Choroid plexus epithelial cell (primary cell): ENCODE measurements at regions not wholly inside any gene's neighbourhood (a gene's known extent, or its start where the extent isn't known, plus 50 kb on each side); places are given as distances from the start of the nearest gene placed in this dataset.

Experiments used
- DNase-seq: peaks from one replicate; pipeline ENCODE4 v3.0.0-alpha.2; 2010; ENCODE audit warnings: low read depth
- H3K4me3 ChIP-seq: 2 replicates; pipeline ENCODE4 v1.5.1; 2011; ENCODE audit warnings: low read depth, mild to moderate bottlenecking, control low read depth, low read length, moderate library complexity
- TF ChIP-seq, protein P1 (sequence below): conservative IDR thresholded peaks from 2 replicates; pipeline ENCODE4 v1.5.1; 2011; ENCODE audit warnings: low read depth, mild to moderate bottlenecking, control low read depth, inconsistent platforms, low read length, moderate library complexity

DNA sequence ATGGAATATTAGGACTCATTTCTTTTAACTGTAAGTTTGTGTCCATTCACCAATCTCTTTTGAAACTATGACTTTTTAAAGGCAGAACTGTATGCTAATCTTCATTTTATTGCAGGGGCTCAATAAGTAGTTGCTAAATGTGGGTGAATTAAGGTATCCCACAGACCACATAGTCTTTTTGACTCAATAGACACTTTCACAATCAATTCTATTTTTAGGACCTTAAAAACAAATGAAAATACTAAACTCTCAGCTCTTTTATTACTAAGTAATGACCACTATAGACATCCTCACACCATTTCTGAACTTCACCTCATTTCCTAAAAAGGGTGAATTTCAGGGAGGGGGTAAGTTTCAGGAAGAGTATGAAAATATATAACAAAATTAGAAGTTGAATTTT, 106.8 kb upstream of the BEND6 start:
- no peak for DNase-seq
- TF ChIP-seq, protein P1, sequence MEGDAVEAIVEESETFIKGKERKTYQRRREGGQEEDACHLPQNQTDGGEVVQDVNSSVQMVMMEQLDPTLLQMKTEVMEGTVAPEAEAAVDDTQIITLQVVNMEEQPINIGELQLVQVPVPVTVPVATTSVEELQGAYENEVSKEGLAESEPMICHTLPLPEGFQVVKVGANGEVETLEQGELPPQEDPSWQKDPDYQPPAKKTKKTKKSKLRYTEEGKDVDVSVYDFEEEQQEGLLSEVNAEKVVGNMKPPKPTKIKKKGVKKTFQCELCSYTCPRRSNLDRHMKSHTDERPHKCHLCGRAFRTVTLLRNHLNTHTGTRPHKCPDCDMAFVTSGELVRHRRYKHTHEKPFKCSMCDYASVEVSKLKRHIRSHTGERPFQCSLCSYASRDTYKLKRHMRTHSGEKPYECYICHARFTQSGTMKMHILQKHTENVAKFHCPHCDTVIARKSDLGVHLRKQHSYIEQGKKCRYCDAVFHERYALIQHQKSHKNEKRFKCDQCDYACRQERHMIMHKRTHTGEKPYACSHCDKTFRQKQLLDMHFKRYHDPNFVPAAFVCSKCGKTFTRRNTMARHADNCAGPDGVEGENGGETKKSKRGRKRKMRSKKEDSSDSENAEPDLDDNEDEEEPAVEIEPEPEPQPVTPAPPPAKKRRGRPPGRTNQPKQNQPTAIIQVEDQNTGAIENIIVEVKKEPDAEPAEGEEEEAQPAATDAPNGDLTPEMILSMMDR, result no peak

DNA sequence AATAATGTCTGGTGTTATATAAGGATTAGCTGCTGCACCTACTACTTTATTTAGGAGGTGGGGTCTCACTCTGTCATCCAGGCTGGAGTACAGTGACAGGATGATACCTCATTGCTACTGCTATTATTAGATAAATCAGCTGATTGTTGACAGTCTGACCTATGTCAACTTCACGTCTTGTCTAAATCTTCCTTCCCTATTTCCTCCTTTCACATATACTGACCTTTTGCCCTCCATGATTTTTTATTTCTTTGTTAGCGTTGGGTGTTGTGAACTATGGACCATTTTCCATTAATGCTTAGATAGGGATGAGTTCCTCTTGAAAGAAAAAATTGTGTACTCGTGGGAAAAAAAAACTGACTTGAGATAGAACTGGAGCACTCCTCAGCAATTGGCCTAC, 109.9 kb upstream of the BEND6 start:
- no peak overlapping the region for H3K4me3 ChIP-seq
- no peak for DNase-seq
- TF ChIP-seq, protein P1, result no peak

More for the DNA sequence above, 106.8 kb upstream of the BEND6 start:
- H3K4me3 ChIP-seq, result no peak overlapping the region

DNA sequence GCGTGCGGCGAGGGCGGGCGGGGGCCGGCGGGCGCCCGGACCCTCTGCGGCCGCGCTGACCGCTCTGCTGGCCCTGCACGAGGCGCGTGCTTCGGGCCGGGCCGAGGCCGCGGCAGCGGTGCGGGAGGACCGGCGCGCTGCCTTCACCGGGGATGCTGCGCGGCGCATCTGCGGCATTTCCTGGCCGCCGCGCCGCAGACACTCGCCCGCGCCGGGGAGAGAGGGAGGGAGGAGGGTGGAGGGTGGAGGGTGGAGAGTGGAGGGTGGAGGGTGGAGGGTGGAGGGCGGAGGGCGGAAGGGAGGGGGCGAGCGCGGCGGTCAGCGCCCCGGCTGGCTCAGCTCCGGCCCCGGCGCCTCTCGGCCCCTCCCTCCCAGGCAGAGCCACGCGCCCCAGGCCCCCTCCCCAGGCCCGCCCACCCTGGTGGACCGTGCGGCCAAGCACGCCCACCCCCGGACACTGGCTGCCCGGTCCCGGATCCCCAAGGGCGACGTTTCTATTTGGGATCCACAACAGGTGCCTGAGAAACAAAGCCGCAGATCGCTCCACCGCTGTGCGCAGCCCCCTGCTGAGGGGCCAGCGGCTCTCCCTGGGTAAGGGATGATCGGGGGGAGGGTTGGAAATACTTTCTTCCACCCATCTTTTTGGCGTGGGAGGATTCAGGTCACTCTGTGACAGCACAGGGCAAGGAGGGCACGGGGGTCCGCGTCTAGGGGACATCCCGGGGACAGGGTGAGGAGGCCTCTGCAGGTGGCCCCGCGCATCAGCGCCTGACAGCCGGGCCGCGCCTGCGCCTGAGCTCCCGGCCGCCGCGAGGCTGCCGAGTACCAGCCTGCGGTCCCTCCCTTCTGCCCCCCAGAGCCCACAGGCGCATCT, 111.2 kb upstream of the BEND6 start:
- TF ChIP-seq, protein P1, result peak; percentile 59
- peak; percentile 80 for DNase-seq
- peak overlapping the region; percentile 75 for H3K4me3 ChIP-seq

DNA sequence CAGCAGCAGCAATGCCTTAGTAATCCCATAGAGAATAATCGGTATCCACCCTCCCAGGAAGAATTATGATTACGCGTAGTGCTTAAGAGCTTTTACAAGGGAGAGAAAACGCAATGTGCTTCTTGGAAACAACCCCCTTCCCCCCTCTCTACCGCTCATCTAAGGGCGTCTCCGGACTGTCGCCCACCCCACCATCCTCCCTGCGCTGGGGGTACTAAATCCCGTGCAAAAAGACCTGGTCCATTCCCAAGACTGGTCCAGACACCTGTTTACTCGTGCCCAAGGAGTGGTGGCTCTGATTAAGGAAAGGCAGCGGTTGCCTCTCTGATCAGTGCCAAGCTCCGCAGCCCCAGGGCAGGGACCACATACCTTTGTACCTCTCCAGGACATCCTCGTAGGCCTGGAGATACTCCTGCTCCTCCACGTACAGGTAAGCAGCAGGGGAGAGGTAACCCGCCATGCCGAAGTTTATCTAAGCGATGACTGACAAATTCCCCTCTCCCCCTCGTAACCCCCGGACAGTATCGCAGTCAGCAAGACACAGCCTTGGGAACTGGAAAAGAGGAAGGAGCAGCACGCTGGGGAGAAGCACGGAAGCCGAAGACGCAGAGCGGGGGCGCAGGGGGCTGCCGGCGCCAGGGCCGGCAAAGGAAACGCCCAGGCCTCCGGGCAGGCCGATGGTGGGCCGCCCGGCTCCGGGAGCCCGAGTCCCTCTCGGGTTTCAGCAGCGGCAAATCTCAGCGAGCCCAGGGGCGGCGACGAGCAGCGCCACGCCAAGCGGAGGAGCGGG, 112.0 kb upstream of the BEND6 start:
- DNase-seq, result peak; percentile 55
- TF ChIP-seq, protein P1, result no peak
- peak overlapping the region; percentile 75 for H3K4me3 ChIP-seq

DNA sequence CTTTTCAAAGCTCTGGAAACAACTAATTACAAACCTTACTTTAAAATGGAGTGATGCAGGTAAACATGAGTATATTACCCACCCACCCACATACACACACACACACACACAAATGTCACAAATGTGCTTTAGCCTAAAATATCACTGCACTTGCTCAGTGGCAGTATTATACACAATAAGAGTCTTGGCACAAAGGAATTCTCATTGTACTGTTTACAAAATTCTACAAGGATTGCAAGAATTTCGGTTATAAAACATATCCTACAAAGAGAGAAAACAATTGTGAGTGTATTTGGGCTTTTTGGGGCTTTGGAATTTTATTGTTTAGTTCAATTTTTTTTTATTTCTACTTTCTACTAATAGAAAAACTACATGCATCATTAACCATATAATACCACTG, 113.2 kb upstream of the BEND6 start:
- H3K4me3 ChIP-seq, result peak overlapping the region; percentile 75
- DNase-seq, result no peak
- TF ChIP-seq, protein P1, result no peak

DNA sequence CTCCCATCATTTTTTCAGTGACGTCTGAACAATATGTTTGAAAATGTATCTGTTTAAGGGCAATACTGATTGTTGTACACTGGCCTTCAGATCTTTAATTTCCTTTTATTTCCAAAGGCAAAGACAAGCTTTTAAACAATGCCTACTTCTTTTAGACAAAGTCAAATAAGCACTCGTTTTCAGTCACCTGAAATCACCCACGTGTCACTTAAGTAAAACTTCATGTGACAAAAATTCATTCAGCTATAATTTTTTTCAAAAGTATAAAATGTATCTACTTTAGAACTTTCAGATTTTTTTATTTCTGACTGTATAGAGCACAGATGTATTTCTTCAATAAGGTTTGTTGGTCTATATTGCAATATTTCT, 113.5 kb upstream of the BEND6 start:
- H3K4me3 ChIP-seq, result no peak overlapping the region

More for the DNA sequence above, 113.5 kb upstream of the BEND6 start:
- TF ChIP-seq, protein P1, result no peak
- no peak for DNase-seq
